Stimulated activated CD4-positive, alpha-beta T cell treated with anti-CD3 and anti-CD28 coated beads, Interleukin-15, amount 100 ng/mL, for 1 hour (primary cell): ENCODE measurements at regions not wholly inside any gene's neighbourhood (a gene's known extent, or its start where the extent isn't known, plus 50 kb on each side); places are given as distances from the start of the nearest gene placed in this dataset.
"Not testable (repeated sequence)": the region's sequence is repeated elsewhere in the genome, so short reads cannot be mapped to it uniquely, and the experiment has no call there.

Experiments
- DNase-seq, 2 donors: peaks; one replicate each; pipeline ENCODE4 v3.0.0-alpha.2; 2020; ENCODE audit warnings: low read depth in 1 of 2, low spot score in 1 of 2

- DNase-seq = not testable (repeated sequence)
Observed at GRCh38 chr7:6937746-6938145, 111.7 kb upstream of the CCZ1B start.

GRCh38 chr7:6938284-6938683 lies 112.2 kb upstream of the CCZ1B start:
- not testable (repeated sequence) for DNase-seq

DNA sequence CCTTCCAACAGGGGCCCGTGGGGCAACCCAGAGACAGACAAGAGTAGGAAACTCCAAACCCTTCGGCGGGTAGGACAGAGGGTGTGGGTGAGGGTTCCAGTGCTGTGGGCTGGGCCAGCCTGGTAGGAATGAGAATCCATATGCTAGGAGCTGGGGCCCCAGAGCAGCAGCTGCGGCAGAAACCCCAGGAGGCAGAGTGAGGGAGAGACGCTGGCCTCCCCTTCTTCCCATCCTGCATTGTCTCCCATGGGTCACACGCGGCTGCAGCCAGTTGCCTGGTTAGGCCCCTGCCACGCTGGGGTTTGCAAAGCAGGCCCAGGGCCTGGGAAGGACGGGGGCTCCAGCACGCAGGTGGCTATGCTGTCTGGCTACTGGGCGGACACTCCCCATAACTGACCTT lies 113.1 kb upstream of the CCZ1B start:
- not testable (repeated sequence) for DNase-seq

DNA sequence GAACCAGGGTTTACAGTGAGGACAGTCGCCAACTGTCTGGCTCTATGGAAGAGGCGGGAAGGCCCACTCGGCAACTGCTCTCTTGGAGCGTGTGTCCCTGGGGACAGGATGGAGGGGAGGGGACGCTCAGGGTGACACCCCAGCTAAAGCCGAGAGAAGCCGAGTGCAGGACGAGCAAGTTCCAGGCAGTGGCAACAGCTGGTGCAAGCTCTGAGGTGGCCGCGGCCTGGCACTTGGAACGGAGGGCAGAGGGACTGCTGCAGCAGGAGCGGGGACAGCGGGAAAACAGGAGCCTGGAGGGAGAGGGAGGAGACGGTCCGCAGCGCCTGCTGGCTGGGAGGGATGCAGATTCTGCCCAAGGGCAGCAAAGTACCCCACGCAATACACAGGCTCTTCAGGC lies 113.8 kb upstream of the CCZ1B start:
- not testable (repeated sequence) for DNase-seq

DNA sequence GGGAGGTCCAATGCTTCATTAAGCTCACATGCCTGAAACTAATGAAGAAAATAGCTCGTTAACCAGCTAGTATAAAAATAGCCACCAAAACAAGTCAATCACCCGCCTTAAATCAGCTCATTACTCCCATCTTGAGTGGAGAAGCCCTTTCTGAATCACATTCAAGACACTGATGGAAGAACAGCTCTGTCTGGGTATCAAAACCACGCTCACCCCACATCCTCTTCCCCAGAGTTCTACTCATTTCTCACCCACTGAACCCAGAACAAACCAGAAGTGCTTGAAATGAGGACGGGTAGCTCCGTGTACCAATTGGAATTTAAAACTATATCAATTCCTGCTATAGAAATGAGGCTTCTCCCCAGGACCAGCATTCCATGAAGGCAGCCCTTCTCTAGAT lies 120.8 kb upstream of the CCZ1B start:
- DNase-seq = not testable (repeated sequence)

GRCh38 chr7:6950231-6950630 lies 124.2 kb upstream of the CCZ1B start:
- DNase-seq = not testable (repeated sequence)

DNA sequence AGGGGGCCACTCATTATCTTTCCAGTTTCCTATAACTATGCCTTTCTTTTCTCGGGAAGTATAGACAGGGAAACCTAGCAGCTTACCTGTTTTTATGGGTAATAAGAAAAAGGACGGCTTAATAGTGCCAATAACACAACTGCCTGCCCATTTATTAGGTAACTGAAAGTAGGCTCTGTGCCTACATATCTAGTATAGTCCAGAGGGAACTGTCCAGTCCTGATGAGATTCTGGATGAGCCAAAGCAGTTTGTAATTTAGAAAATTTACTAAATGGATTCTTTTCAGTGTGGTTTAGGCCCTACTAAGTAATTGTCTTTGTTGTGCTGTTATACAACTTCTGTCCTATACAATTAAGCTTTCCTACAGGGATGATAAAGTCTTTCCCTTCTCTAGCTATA lies 125.5 kb upstream of the CCZ1B start:
- not testable (repeated sequence) for DNase-seq

- DNase-seq = not testable (repeated sequence)
Observed at GRCh38 chr7:6953138-6953797, 127.2 kb upstream of the CCZ1B start.

DNA sequence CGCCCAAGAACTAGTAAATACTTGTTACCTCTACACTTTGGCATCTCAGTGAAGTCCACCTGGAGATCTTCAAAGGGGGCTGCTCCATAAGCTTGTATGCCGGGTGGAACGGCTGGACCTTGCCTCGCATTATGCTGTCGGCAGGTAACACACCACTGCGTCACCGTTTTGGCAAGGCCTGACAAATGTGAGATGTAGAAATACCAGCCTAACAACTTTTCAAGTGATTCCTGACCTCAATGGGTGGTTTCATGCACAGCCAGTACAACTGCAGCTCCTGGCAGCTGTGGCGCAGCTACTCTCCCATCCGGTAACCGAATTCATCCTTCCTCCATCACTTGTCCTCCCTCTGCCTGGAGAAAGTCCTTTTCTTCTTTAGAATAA lies 127.7 kb upstream of the CCZ1B start:
- DNase-seq = not testable (repeated sequence)

DNA sequence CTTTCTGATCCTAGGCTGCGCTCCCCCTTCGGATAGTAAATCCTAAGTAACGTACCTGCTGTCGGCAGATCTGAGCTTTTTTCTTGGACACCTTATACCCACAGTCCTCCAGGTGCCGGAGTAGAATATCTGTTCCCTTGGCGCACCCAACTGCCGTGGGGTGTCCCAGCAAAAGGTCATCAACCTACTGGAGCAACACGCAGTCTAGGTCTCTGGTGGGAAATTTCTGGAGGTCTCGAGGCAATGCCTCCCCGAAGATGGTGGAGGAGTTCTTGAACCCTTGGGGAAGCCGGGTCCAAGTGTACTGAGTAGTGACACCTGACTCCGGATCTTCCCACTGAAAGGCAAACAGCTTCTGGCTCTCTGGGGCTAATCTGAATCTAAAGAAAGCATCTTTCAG lies 129.3 kb upstream of the CCZ1B start:
- not testable (repeated sequence) for DNase-seq

DNA sequence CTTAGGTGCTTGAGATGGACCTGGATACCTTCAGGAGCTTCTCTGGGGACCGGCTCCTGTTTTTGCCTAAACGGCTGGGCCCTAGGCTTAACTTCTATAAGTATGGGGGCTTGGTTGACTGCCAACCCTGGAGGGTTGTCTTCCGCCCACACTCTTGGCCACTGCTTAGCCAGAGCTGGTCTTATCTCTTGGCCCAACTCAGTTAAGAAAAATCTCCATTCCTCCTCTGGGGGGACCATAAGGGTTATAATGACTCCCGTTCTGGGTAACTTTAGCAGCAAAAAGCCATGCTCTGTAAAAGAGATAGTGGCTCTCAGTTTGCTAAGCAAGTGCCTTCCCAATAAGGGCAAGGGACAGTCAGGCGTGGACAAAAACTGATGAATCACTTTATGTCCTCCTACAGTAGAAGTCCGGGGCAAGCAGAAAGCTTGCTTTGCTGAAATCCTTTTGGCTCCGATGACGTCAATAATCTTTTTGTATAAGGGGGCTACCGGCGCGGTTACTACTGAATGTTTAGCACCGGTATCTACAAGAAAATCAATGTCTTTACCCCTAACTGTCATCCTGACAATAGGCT lies 130.0 kb upstream of the CCZ1B start:
- DNase-seq = not testable (repeated sequence)

- not testable (repeated sequence) for DNase-seq
Observed at GRCh38 chr7:6958371-6958770, 132.3 kb upstream of the CCZ1B start.

DNA sequence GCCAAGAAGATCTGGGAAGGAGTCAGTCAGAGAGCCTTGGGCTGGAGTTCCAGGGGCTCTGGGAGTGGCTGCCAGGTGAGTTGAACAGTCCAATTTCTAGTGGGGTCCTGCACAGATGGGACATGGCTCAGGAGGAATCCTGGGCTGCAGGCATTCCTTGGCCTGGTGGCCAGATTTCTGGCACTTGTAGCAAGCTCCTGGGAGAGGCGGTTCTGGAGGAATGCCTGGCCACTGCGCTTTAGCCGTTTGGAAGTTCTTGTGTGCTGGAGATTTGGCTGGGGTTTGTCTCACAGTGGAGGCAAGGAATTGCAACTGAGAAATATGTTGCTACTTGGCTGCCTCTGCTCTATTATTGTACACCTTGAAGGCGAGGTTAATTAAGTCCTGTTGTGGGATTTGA lies 133.9 kb upstream of the CCZ1B start:
- DNase-seq = not testable (repeated sequence)

DNA sequence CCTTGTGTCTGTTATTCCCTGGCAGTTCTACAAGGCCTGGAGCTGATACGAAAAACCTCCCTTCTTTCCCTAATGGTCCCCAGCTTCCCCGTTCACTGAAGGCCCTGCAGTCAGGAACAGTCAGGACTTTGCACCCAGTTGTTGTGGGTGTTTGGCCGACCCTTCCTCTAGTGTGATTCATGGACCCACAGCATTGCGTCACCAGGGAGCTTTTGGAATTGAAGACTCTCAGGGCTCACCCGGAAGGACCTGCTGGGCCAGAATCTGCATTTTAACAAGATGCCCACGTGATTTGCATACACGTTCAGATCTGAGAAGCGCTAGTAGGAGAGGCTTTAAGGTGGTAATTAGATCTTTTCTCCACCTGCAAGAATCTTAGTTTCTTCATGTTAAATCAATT lies 136.8 kb upstream of the CCZ1B start:
- DNase-seq = not testable (repeated sequence)

DNA sequence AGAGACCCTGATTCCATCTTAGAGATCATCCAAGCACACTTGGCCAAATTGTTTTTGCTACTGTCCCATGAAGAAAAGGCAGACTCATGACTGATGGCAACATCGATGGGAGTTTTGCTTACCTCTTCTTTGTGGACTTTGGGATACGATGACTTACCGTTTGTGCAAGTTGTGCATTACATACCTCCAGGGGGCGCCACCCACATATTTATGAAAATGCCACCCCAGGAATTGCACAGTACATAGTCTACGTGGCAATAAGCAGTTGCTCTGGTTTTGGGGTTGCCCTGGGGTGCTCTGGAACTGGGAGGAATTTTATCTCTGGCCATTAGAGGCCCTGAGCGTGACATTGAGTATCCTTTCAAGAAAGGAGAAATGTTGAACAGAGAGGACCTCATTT lies 139.0 kb upstream of the CCZ1B start:
- peak; percentile 35 to 36 for DNase-seq

- not testable (repeated sequence) for DNase-seq
Observed at GRCh38 chr7:6970180-6970579, 144.1 kb upstream of the CCZ1B start.

- not testable (repeated sequence) for DNase-seq
Observed at GRCh38 chr7:6974876-6975275, 148.8 kb upstream of the CCZ1B start.

- not testable (repeated sequence) for DNase-seq
Observed at GRCh38 chr7:6975346-6975745, 149.3 kb upstream of the CCZ1B start.

DNA sequence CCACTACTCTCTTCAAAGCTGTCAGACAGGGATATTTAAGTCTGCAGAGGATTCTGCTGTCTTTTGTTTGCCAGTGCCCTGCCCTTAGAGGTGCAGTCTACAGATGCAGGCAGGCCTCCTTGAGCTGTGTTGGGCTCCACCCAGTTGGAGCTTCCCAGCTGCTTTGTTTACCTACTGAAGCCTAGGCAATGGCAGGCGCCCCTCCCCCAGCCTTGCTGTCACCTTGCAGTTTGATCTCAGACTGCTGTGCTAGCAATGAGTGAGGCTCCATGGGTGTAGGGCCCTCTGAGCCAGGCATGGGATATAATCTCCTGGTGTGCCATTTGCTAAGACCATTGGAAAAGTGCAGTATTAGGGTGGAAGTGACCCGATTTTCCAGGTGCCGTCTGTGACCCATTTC lies 151.3 kb upstream of the CCZ1B start:
- not testable (repeated sequence) for DNase-seq

GRCh38 chr7:6978326-6978725 lies 152.3 kb upstream of the CCZ1B start:
- DNase-seq = not testable (repeated sequence)

DNA sequence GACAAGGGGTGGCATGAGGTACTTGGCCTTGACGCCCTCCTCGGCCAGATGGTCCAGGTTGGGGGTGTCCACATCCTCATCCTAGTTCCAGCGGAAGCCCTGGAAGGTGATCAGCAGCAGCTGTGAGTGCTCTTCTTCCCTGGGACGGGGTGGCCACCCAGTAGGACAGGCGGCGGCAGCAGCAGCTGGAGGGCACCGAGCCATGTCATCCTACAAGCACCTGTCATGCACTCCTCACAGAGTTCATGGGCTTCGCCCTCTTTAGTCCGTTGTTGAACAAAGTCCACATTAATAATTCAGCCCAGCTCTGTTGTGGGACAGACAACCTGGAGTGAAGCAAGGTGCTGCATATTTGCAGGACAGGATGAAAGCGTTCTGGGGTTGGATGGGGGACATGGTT lies 153.4 kb upstream of the CCZ1B start:
- DNase-seq = not testable (repeated sequence)

DNA sequence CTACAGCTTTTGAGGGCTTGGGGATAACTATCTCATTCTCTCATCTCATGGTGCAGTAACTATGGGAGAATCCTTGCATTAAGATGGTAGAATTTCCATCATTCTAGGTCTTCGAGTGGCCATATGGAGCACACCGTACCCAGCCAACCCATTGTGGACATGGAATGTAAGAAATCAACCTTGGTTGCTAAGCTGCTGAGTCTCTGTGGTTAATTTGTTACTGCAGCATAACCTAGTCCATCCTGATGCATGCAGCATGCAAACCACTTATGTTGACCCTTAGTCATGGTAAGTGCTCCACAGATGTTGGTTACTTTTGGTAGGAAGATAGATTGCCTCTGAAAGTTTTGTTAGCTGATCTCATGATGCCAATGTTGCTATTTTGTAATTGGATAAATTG lies 156.3 kb upstream of the CCZ1B start:
- not testable (repeated sequence) for DNase-seq

- DNase-seq = not testable (repeated sequence)
Observed at GRCh38 chr7:6986892-6987291, 160.8 kb upstream of the CCZ1B start.
